ENCODE measurements at regions not wholly inside any gene's neighbourhood (a gene's known extent, or its start where the extent isn't known, plus 50 kb on each side); places are given as distances from the start of the nearest gene placed in this dataset.

DNA sequence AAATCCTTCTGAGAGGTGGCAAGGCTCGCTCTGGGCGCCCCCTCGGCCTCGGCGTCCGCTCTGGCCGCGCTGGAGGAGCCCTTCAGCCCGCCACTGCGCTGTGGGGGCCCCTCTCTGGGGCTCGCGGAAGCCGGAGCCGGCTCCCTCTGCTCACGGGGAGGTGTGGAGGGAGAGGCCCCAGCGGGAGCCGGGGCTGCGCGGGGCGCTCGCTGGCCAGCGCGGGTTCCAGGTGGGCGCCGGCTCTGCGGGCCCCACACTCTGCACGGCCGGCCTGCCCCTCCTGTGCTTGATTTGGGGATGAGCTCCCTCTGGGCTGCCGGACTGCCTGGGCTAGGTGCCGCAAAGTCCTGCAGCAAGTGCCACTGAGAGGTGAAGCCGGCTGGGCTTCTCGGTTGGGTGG is 1260.7 kb upstream of the PRMT6 start:
- TF ChIP-seq GABPA (IDR thresholded peaks at IDR 0.05; ENCODE audit: low read depth) (no peak), SPI1 (IDR thresholded peaks at IDR 0.05; ENCODE audit: borderline replicate concordance, low read depth) (no peak), POLR2AphosphoS5 (IDR thresholded peaks at IDR 0.05; ENCODE audit: low read depth) (no peak)
- TF ChIP-seq, protein P1, sequence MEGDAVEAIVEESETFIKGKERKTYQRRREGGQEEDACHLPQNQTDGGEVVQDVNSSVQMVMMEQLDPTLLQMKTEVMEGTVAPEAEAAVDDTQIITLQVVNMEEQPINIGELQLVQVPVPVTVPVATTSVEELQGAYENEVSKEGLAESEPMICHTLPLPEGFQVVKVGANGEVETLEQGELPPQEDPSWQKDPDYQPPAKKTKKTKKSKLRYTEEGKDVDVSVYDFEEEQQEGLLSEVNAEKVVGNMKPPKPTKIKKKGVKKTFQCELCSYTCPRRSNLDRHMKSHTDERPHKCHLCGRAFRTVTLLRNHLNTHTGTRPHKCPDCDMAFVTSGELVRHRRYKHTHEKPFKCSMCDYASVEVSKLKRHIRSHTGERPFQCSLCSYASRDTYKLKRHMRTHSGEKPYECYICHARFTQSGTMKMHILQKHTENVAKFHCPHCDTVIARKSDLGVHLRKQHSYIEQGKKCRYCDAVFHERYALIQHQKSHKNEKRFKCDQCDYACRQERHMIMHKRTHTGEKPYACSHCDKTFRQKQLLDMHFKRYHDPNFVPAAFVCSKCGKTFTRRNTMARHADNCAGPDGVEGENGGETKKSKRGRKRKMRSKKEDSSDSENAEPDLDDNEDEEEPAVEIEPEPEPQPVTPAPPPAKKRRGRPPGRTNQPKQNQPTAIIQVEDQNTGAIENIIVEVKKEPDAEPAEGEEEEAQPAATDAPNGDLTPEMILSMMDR (IDR thresholded peaks at IDR 0.05; ENCODE audit: insufficient read depth, low read length) = no peak
- TF ChIP-seq, protein P2, sequence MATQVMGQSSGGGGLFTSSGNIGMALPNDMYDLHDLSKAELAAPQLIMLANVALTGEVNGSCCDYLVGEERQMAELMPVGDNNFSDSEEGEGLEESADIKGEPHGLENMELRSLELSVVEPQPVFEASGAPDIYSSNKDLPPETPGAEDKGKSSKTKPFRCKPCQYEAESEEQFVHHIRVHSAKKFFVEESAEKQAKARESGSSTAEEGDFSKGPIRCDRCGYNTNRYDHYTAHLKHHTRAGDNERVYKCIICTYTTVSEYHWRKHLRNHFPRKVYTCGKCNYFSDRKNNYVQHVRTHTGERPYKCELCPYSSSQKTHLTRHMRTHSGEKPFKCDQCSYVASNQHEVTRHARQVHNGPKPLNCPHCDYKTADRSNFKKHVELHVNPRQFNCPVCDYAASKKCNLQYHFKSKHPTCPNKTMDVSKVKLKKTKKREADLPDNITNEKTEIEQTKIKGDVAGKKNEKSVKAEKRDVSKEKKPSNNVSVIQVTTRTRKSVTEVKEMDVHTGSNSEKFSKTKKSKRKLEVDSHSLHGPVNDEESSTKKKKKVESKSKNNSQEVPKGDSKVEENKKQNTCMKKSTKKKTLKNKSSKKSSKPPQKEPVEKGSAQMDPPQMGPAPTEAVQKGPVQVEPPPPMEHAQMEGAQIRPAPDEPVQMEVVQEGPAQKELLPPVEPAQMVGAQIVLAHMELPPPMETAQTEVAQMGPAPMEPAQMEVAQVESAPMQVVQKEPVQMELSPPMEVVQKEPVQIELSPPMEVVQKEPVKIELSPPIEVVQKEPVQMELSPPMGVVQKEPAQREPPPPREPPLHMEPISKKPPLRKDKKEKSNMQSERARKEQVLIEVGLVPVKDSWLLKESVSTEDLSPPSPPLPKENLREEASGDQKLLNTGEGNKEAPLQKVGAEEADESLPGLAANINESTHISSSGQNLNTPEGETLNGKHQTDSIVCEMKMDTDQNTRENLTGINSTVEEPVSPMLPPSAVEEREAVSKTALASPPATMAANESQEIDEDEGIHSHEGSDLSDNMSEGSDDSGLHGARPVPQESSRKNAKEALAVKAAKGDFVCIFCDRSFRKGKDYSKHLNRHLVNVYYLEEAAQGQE (IDR thresholded peaks at IDR 0.05; ENCODE audit: insufficient replicate concordance, low read depth) = no peak
